Stimulated activated CD8-positive, alpha-beta memory T cell treated with anti-CD3 and anti-CD28 coated beads, Interleukin-4, amount 100 ng/mL, for 24 hours (primary cell): ENCODE measurements at regions not wholly inside any gene's neighbourhood (a gene's known extent, or its start where the extent isn't known, plus 50 kb on each side); places are given as distances from the start of the nearest gene placed in this dataset.

Experiments
- DNase-seq: peaks from one replicate; pipeline ENCODE4 v3.0.0-alpha.2; 2020; ENCODE audit warnings: low read depth

- no peak for DNase-seq
Observed at GRCh38 chr9:16133556-16134227, 580.8 kb downstream of the CCDC171 start.

- DNase-seq = no peak
Observed at GRCh38 chr9:16134351-16134750, 581.5 kb downstream of the CCDC171 start.

- DNase-seq = no peak
Observed at GRCh38 chr9:16135968-16136367, 583.1 kb downstream of the CCDC171 start.

GRCh38 chr9:16136451-16136850, 583.6 kb downstream of the CCDC171 start:
- DNase-seq = no peak

- no peak for DNase-seq
Observed at GRCh38 chr9:16136961-16137360, 584.1 kb downstream of the CCDC171 start.

- DNase-seq = no peak
Observed at GRCh38 chr9:16138561-16139491, 586.0 kb downstream of the CCDC171 start.

- no peak for DNase-seq
Observed at GRCh38 chr9:16139774-16140173, 586.9 kb downstream of the CCDC171 start.

- no peak for DNase-seq
Observed at GRCh38 chr9:16143310-16143709, 590.5 kb downstream of the CCDC171 start.

- no peak for DNase-seq
Observed at GRCh38 chr9:16143947-16144890, 591.4 kb downstream of the CCDC171 start.

GRCh38 chr9:16145196-16145950, 592.5 kb downstream of the CCDC171 start:
- DNase-seq = no peak

- DNase-seq = no peak
Observed at GRCh38 chr9:16147726-16148125, 594.9 kb downstream of the CCDC171 start.

- no peak for DNase-seq
Observed at GRCh38 chr9:16150501-16150900, 597.7 kb downstream of the CCDC171 start.

GRCh38 chr9:16150938-16151650, 598.3 kb downstream of the CCDC171 start:
- DNase-seq = no peak

- DNase-seq = no peak
Observed at GRCh38 chr9:16152276-16153101, 599.6 kb downstream of the CCDC171 start.

- no peak for DNase-seq
Observed at GRCh38 chr9:16153221-16153620, 600.4 kb downstream of the CCDC171 start.

GRCh38 chr9:16153741-16154140, 600.9 kb downstream of the CCDC171 start:
- DNase-seq = no peak

- no peak for DNase-seq
Observed at GRCh38 chr9:16154521-16155078, 601.8 kb downstream of the CCDC171 start.

- no peak for DNase-seq
Observed at GRCh38 chr9:16155878-16156277, 603.0 kb downstream of the CCDC171 start.

- DNase-seq = no peak
Observed at GRCh38 chr9:16157216-16157615, 604.4 kb downstream of the CCDC171 start.

GRCh38 chr9:16157651-16158050, 604.8 kb downstream of the CCDC171 start:
- DNase-seq = no peak
